ENCODE measurements at regions not wholly inside any gene's neighbourhood (a gene's known extent, or its start where the extent isn't known, plus 50 kb on each side); places are given as distances from the start of the nearest gene placed in this dataset.

DNA sequence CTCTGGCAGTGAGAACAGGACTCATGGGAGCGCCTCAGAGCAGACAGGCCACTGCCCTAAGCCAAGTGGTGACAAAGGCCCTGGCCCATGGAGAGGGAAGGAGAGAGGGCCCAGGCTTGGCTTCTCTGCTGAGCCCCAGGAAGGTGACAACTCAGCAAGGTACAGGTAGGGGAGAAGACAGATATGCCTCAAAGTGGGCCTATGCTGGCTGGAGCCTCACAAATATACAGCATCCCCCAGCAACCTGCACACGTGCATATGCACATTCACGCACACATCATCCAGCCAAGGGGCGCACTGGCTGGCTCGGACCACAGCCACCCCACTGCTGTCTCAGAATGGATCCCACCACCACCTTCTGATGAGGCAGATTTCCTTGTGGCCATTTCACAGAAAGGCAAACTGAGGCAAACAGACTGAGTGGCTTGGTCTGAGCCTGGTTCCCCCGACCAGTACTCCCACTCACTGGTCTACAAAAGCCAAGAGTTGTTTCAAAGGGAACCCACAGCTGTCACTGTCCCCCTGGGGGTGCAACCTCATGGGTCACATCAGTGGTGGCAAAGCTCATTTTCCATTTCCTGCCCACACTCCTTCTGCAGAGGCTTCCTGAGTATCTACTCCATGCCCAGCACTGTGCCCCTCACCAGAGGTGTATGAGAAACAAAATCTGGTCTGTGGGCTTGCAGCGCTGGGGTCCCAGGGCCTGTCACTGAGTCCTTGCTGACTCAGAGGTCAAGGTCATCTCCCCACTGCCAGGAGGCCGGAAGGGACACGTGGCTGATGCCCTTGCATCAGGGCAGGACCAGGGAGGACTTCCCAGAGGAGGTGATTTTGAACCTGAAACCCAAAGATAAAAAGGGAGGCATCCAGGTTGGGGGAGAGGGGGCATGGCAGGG, 67.3 kb upstream of the PRR5 start:
- H3K36me3 Mint-ChIP-seq: no peaks in the 10 kb centered on the region
- no peaks in the 10 kb centered on the region for H4K20me1 ChIP-seq (ENCODE audit: low read depth)
- peaks cover 5% of the 10 kb centered on the region for H3K9me3 Mint-ChIP-seq
- H3K4me3 ChIP-seq: no peak overlapping the region
- H3K79me2 ChIP-seq (ENCODE audit: low read depth): no peaks in the 10 kb centered on the region
- peaks cover 24% of the 10 kb centered on the region for H3K27me3 Mint-ChIP-seq (ENCODE audit: insufficient read depth, low read depth)
- TF ChIP-seq EZH2 (IDR thresholded peaks at IDR 0.05) (no peak), EZH2phosphoT487 (IDR thresholded peaks at IDR 0.05) (no peak)
- TF ChIP-seq, protein P1, sequence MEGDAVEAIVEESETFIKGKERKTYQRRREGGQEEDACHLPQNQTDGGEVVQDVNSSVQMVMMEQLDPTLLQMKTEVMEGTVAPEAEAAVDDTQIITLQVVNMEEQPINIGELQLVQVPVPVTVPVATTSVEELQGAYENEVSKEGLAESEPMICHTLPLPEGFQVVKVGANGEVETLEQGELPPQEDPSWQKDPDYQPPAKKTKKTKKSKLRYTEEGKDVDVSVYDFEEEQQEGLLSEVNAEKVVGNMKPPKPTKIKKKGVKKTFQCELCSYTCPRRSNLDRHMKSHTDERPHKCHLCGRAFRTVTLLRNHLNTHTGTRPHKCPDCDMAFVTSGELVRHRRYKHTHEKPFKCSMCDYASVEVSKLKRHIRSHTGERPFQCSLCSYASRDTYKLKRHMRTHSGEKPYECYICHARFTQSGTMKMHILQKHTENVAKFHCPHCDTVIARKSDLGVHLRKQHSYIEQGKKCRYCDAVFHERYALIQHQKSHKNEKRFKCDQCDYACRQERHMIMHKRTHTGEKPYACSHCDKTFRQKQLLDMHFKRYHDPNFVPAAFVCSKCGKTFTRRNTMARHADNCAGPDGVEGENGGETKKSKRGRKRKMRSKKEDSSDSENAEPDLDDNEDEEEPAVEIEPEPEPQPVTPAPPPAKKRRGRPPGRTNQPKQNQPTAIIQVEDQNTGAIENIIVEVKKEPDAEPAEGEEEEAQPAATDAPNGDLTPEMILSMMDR (IDR thresholded peaks at IDR 0.05): no peak
- H3K27me3 ChIP-seq: peaks cover 26% of the 10 kb centered on the region
- no peaks in the 10 kb centered on the region for H3K4me1 ChIP-seq
- no peak for DNase-seq (ENCODE audit: low spot score)
- no peak overlapping the region for H3K9ac ChIP-seq
- H3K4me3 Mint-ChIP-seq: no peak overlapping the region
- no peaks in the 10 kb centered on the region for H3K9me3 ChIP-seq (ENCODE audit: low read depth)
- H3K27ac ChIP-seq: no peak overlapping the region
- no peaks in the 10 kb centered on the region for H3K36me3 ChIP-seq
- H3K4me2 ChIP-seq: no peak overlapping the region
- H3F3A ChIP-seq (ENCODE audit: low read depth): no peaks in the 10 kb centered on the region
- H3K27ac Mint-ChIP-seq: no peak overlapping the region
- H2AFZ ChIP-seq (replicated peaks): no peak overlapping the region
- peaks cover 13% of the 10 kb centered on the region for H3K4me1 Mint-ChIP-seq

- H3K9me3 ChIP-seq (ENCODE audit: low read depth): no peaks in the 10 kb centered on the region
- no peaks in the 10 kb centered on the region for H3F3A ChIP-seq (ENCODE audit: low read depth)
- Mint-ChIP-seq H3K27ac (no peak overlapping the region), H3K9me3 (peaks cover 5% of the 10 kb centered on the region), H3K27me3 (ENCODE audit: insufficient read depth, low read depth) (peaks cover 25% of the 10 kb centered on the region), H3K4me3 (no peak overlapping the region), H3K4me1 (peaks cover 4% of the 10 kb centered on the region), H3K36me3 (no peaks in the 10 kb centered on the region)
- H2AFZ ChIP-seq (replicated peaks): no peak overlapping the region
- no peak overlapping the region for H3K4me3 ChIP-seq
- H3K27me3 ChIP-seq: peaks cover 36% of the 10 kb centered on the region
- H3K27ac ChIP-seq: no peak overlapping the region
- H3K9ac ChIP-seq: no peak overlapping the region
- no peaks in the 10 kb centered on the region for H3K79me2 ChIP-seq (ENCODE audit: low read depth)
- no peaks in the 10 kb centered on the region for H4K20me1 ChIP-seq (ENCODE audit: low read depth)
- TF ChIP-seq, protein P1 (IDR thresholded peaks at IDR 0.05): no peak
- TF ChIP-seq EZH2 (IDR thresholded peaks at IDR 0.05) (no peak), EZH2phosphoT487 (IDR thresholded peaks at IDR 0.05) (no peak)
- no peak overlapping the region for H3K4me2 ChIP-seq
- no peaks in the 10 kb centered on the region for H3K36me3 ChIP-seq
- no peak for DNase-seq (ENCODE audit: low spot score)
- H3K4me1 ChIP-seq: no peaks in the 10 kb centered on the region
These were observed 68.4 kb upstream of the PRR5 start for GRCh38 chr22:44633647-44634046.

- H3K9ac ChIP-seq: no peak overlapping the region
- no peak overlapping the region for H3K4me3 ChIP-seq
- Mint-ChIP-seq H3K27me3 (ENCODE audit: insufficient read depth, low read depth) (peaks cover 22% of the 10 kb centered on the region), H3K4me3 (no peak overlapping the region), H3K9me3 (peaks cover 5% of the 10 kb centered on the region), H3K36me3 (no peaks in the 10 kb centered on the region), H3K4me1 (no peaks in the 10 kb centered on the region), H3K27ac (no peak overlapping the region)
- no peaks in the 10 kb centered on the region for H3K79me2 ChIP-seq (ENCODE audit: low read depth)
- H3K36me3 ChIP-seq: no peaks in the 10 kb centered on the region
- peaks cover 45% of the 10 kb centered on the region for H3K27me3 ChIP-seq
- H3K4me1 ChIP-seq: no peaks in the 10 kb centered on the region
- no peaks in the 10 kb centered on the region for H4K20me1 ChIP-seq (ENCODE audit: low read depth)
- H3K27ac ChIP-seq: no peak overlapping the region
- H2AFZ ChIP-seq (replicated peaks): no peak overlapping the region
- DNase-seq (ENCODE audit: low spot score): no peak
- H3K4me2 ChIP-seq: no peak overlapping the region
- TF ChIP-seq EZH2 (IDR thresholded peaks at IDR 0.05) (no peak), EZH2phosphoT487 (IDR thresholded peaks at IDR 0.05) (no peak)
- TF ChIP-seq, protein P1 (IDR thresholded peaks at IDR 0.05): no peak
- no peaks in the 10 kb centered on the region for H3K9me3 ChIP-seq (ENCODE audit: low read depth)
- no peaks in the 10 kb centered on the region for H3F3A ChIP-seq (ENCODE audit: low read depth)
These were observed 69.2 kb upstream of the PRR5 start for GRCh38 chr22:44632541-44633396.
